Fibroblast of mammary gland (primary cell): ENCODE measurements at regions not wholly inside any gene's neighbourhood (a gene's known extent, or its start where the extent isn't known, plus 50 kb on each side); places are given as distances from the start of the nearest gene placed in this dataset.
A peak's percentile ranks its signal among the peaks of the same experiment; 100 is the strongest.

Source experiments
- DNase-seq: peaks from one replicate; pipeline ENCODE4 v3.0.0-alpha.2; 2010; ENCODE audit warnings: low read depth
- H3K4me3 ChIP-seq: 2 replicates; pipeline ENCODE4 v1.5.1; 2011; ENCODE audit warnings: low read depth, mild to moderate bottlenecking, low read length, moderate library complexity; ENCODE audit not compliant: control insufficient read depth
- CTCF ChIP-seq: conservative IDR thresholded peaks from 2 replicates; pipeline ENCODE4 v1.5.1; 2011; ENCODE audit warnings: low read depth, low read length, inconsistent platforms; ENCODE audit not compliant: control insufficient read depth, insufficient read depth

GRCh38 chr2:150545916-150546315 is 58.4 kb upstream of the RND3 start:
- no peak overlapping the region for H3K4me3 ChIP-seq
- TF ChIP-seq CTCF, result no peak
- DNase-seq, result no peak

- no peak for DNase-seq
- no peak for TF ChIP-seq CTCF
- no peak overlapping the region for H3K4me3 ChIP-seq
These were observed 57.3 kb upstream of the RND3 start for GRCh38 chr2:150544731-150545130.

GRCh38 chr2:150542692-150543091 is 55.2 kb upstream of the RND3 start:
- DNase-seq, result no peak
- no peak overlapping the region for H3K4me3 ChIP-seq
- TF ChIP-seq CTCF, result no peak

GRCh38 chr2:150542172-150542571 is 54.7 kb upstream of the RND3 start:
- H3K4me3 ChIP-seq, result no peak overlapping the region
- no peak for DNase-seq
- TF ChIP-seq CTCF, result no peak

GRCh38 chr2:150538651-150539201 is 51.3 kb upstream of the RND3 start:
- no peak overlapping the region for H3K4me3 ChIP-seq
- no peak for TF ChIP-seq CTCF
- DNase-seq, result peak; percentile 74
